ENCODE measurements at regions not wholly inside any gene's neighbourhood (a gene's known extent, or its start where the extent isn't known, plus 50 kb on each side); places are given as distances from the start of the nearest gene placed in this dataset.

DNA sequence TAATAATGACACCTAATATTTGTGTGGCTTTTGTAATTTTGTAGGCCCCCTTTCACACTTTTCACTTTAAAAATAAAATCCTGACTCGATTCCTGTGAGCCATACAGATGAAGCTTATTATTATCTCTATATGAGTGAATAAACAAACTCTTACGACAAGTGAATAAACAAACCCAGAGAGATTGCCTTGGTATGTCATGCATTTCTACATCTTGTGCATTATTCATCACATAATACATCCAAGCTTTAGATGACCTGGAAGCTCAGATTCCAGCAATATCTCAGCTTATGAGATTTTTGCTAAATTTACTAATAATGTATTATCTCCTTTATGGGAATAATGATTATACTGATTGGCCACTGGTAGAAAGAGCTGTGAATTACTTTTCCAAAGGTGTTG, 248.2 kb downstream of the TBX18 start:
- Mint-ChIP-seq H3K36me3 (no peaks in the 10 kb centered on the region), H3K27ac (no peak overlapping the region), H3K4me3 (no peak overlapping the region), H3K4me1 (peaks cover 67% of the 10 kb centered on the region), H3K27me3 (ENCODE audit: low read depth) (peaks cover 4% of the 10 kb centered on the region), H3K9me3 (no peaks in the 10 kb centered on the region)
- no peak for DNase-seq (ENCODE audit: low spot score in 2 of 2, unreplicated experiment in 2 of 2)
- no peak for TF ChIP-seq CTCF (IDR thresholded peaks at IDR 0.05; ENCODE audit: unreplicated experiment)

DNA sequence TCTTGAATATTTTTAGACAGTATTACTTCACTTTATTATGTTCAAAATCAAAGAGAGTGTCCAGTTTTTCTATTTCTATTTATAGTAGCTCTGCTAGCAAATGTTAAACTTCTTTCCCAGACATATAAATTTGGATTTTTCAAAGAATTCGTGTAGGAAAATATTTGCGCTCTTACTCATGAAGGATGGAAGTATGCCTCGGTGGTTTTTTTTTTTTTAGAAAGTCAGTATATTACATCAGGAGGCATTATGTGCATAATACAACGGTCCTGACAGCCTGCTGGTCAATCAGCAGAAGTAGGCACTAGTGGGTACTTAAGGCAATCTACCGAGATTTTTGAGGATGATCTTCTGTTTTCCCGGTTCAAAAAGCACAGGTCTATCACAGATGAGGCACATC, 249.3 kb downstream of the TBX18 start:
- Mint-ChIP-seq H3K4me1 (peaks cover 57% of the 10 kb centered on the region), H3K27ac (peak overlapping the region; percentile 30), H3K36me3 (no peaks in the 10 kb centered on the region), H3K9me3 (no peaks in the 10 kb centered on the region), H3K27me3 (ENCODE audit: low read depth) (peaks cover 6% of the 10 kb centered on the region), H3K4me3 (no peak overlapping the region)
- TF ChIP-seq CTCF (IDR thresholded peaks at IDR 0.05; ENCODE audit: unreplicated experiment) = no peak
- no peak for DNase-seq (ENCODE audit: low spot score in 2 of 2, unreplicated experiment in 2 of 2)

DNA sequence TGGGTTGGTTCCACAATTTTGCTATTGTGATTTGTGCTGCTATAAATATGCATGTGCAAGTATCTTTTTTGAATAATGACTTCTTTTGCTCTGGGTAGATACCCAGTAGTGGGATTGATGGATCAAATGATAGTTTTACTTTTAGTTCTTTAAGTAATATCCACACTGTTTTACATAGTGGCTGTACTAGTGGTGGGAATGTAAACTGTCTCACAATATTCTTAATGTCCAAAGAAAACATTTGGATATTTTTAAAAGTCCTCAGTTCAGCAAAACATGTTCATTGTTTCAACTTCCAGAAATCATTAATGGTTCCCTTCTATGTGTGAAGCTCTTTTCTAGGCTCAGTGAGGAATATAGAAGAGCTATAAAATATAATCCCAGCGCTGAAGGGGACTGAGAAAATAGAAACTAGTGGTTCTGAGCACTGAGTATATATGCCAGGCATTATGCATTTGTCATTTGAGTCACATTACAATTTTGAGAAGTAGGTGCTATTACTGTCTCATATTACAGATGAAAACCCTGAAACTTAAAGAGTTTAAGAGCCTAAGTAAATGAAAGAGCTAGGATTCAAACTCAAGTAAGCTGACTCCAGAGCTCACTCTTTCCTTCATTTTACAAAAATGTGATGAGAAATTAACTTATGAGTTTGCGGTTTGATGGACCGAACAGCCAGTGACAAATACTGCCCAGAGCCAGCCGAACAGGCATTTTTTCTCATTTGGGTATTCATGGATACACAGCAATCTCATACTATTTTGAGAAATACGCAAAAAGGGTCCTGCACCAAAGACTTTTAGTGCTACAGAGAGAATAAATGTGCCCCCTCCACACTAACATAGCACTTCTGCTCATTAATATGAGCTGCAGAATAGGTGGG, 250.1 kb downstream of the TBX18 start:
- DNase-seq (ENCODE audit: low spot score in 2 of 2, unreplicated experiment in 2 of 2) = no peak
- peaks cover 6% of the 10 kb centered on the region for H3K27me3 Mint-ChIP-seq (ENCODE audit: low read depth)
- H3K9me3 Mint-ChIP-seq = no peaks in the 10 kb centered on the region
- TF ChIP-seq CTCF (IDR thresholded peaks at IDR 0.05; ENCODE audit: unreplicated experiment) = no peak
- no peak overlapping the region for H3K4me3 Mint-ChIP-seq
- peaks cover 50% of the 10 kb centered on the region for H3K4me1 Mint-ChIP-seq
- peak overlapping the region; percentile 30 for H3K27ac Mint-ChIP-seq
- no peaks in the 10 kb centered on the region for H3K36me3 Mint-ChIP-seq

GRCh38 chr6:84512391-84512790, 252.0 kb downstream of the TBX18 start:
- Mint-ChIP-seq H3K9me3 (peaks cover 5% of the 10 kb centered on the region), H3K27ac (no peak overlapping the region), H3K36me3 (peaks cover under 1% of the 10 kb centered on the region), H3K27me3 (ENCODE audit: low read depth) (peaks cover 6% of the 10 kb centered on the region), H3K4me1 (peaks cover 36% of the 10 kb centered on the region), H3K4me3 (no peak overlapping the region)
- no peak for TF ChIP-seq CTCF (IDR thresholded peaks at IDR 0.05; ENCODE audit: unreplicated experiment)
- DNase-seq (ENCODE audit: low spot score in 2 of 2, unreplicated experiment in 2 of 2) = no peak

DNA sequence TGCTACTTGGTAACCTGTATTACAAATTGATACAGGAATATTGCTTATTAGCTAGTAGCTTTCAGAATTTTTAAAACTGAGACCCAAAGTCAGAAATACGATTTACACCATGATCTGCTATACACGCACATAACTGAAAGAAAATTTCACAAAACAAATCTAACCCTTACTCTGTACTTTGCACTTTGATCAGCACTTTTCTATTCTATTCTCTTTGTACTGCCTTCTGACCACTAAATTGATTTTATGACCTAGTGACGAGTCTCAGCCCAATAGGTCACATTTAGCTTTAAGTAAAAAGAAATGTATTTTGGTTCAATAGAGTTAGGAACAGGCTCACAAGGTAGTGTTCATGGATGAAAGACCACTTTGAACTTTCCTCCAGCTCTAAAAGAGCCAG, 252.5 kb downstream of the TBX18 start:
- no peak for TF ChIP-seq CTCF (IDR thresholded peaks at IDR 0.05; ENCODE audit: unreplicated experiment)
- Mint-ChIP-seq H3K27ac (no peak overlapping the region), H3K4me3 (no peak overlapping the region), H3K27me3 (ENCODE audit: low read depth) (peaks cover 6% of the 10 kb centered on the region), H3K36me3 (peaks cover 2% of the 10 kb centered on the region), H3K4me1 (peaks cover 32% of the 10 kb centered on the region), H3K9me3 (peaks cover 10% of the 10 kb centered on the region)
- no peak for DNase-seq (ENCODE audit: low spot score in 2 of 2, unreplicated experiment in 2 of 2)

Data from mesothelial cell of epicardium (in vitro differentiated cells).